GM12875 (cell line): ENCODE measurements at regions not wholly inside any gene's neighbourhood (a gene's known extent, or its start where the extent isn't known, plus 50 kb on each side); places are given as distances from the start of the nearest gene placed in this dataset.

ENCODE experiments used
- H3K4me3 ChIP-seq: one replicate; pipeline ENCODE4 v1.5.1; 2011; ENCODE audit warnings: low read depth, low read length, control low read depth
- CTCF ChIP-seq: IDR thresholded peaks from 2 replicates; pipeline ENCODE4 v1.5.1; 2011; ENCODE audit warnings: low read depth, mild to moderate bottlenecking, control low read depth, inconsistent platforms, low read length, moderate library complexity, borderline replicate concordance; ENCODE audit not compliant: insufficient read depth

GRCh38 chr16:51950118-51950780, 596.7 kb downstream of the TOX3 start:
- TF ChIP-seq CTCF = no peak

GRCh38 chr16:51949282-51949681, 597.7 kb downstream of the TOX3 start:
- TF ChIP-seq CTCF = no peak
- no peak overlapping the region for H3K4me3 ChIP-seq

More at GRCh38 chr16:51950118-51950780, 596.7 kb downstream of the TOX3 start:
- no peak overlapping the region for H3K4me3 ChIP-seq

GRCh38 chr16:51941412-51941811, 605.5 kb downstream of the TOX3 start:
- no peak overlapping the region for H3K4me3 ChIP-seq
- TF ChIP-seq CTCF = no peak

GRCh38 chr16:51940183-51940582, 606.8 kb downstream of the TOX3 start:
- H3K4me3 ChIP-seq = no peak overlapping the region
- no peak for TF ChIP-seq CTCF

GRCh38 chr16:51939378-51939871, 607.5 kb downstream of the TOX3 start:
- H3K4me3 ChIP-seq = no peak overlapping the region
- no peak for TF ChIP-seq CTCF

GRCh38 chr16:51938861-51939260, 608.1 kb downstream of the TOX3 start:
- no peak overlapping the region for H3K4me3 ChIP-seq
- TF ChIP-seq CTCF = no peak

GRCh38 chr16:51937771-51938170, 609.2 kb downstream of the TOX3 start:
- no peak for TF ChIP-seq CTCF
- no peak overlapping the region for H3K4me3 ChIP-seq
